ENCODE measurements at regions not wholly inside any gene's neighbourhood (a gene's known extent, or its start where the extent isn't known, plus 50 kb on each side); places are given as distances from the start of the nearest gene placed in this dataset.

- TF ChIP-seq NR1H2 (CRISPR knock-in tag; IDR thresholded peaks at IDR 0.05) (no peak), SMAD4 (CRISPR knock-in tag; IDR thresholded peaks at IDR 0.05) (no peak), CBFB (CRISPR knock-in tag; IDR thresholded peaks at IDR 0.05; ENCODE audit: low read depth) (no peak), PRRX2 (CRISPR knock-in tag; IDR thresholded peaks at IDR 0.05) (no peak), MXD4 (CRISPR knock-in tag; IDR thresholded peaks at IDR 0.05; ENCODE audit: borderline replicate concordance) (no peak), CTCF (IDR thresholded peaks at IDR 0.05) (no peak; the same call in 1 of the 2 replicates)
These were observed 1028.9 kb upstream of the INTU start for GRCh38 chr4:126603825-126604224.
